K562 (cell line): ENCODE measurements at regions not wholly inside any gene's neighbourhood (a gene's known extent, or its start where the extent isn't known, plus 50 kb on each side); places are given as distances from the start of the nearest gene placed in this dataset.

Experiments
- ATAC-seq: fragments of 200-7000 bp; cut with Tn5 transposase; 3 replicates; pipeline ENCODE4 v1.9.1; 2020; ENCODE audit warnings: moderate library complexity
- BruUV-seq: library from RNA; stranded (reverse); fragments of 400-500 nt; replicated peaks from 2 replicates; lab custom pipeline; 2021; lab: Mats Ljungman, UMichigan
- CTCF ChIA-PET: fragments of 300-600 bp; formaldehyde crosslinking; extraction: SDS; loops from one replicate; lab custom pipeline; 2021; ENCODE audit warnings: low intra/inter-chr PET ratio; lab: Yijun Ruan, JAX
- POLR2A ChIA-PET: fragments of 300-600, 350-650 bp; sonication (Branson Sonifier 250); formaldehyde crosslinking; extraction: SDS; loops from one replicate; lab custom pipeline; 2021; ENCODE audit warnings: antibody characterized with exemption, inconsistent platforms; lab: Yijun Ruan, JAX
- DNase-seq, 4 experiments: peaks; one replicate each; pipeline versions ENCODE4 v3.0.0 to v3.0.0-alpha.2; 2011 to 2018; ENCODE audit warnings: low spot score in 3 of 4, mixed read lengths in 3 of 4; ENCODE audit errors: extremely low read depth in 1 of 4
- FAIRE-seq: peaks from 2 replicates; lab custom pipeline; 2011; peaks lifted over from hg19 to GRCh38; lab: Jason Lieb, UNC
- H2AFZ ChIP-seq: 2 replicates; pipeline ENCODE4 v1.6.0; 2011; ENCODE audit warnings: low read depth, low read length, control low read depth, inconsistent platforms
- H3K27ac ChIP-seq: fragments of 200-600 bp; 3 replicates; pipeline ENCODE4 v1.8.0; 2011; ENCODE audit warnings: low read depth, mild to moderate bottlenecking, control low read depth, inconsistent platforms, low read length, moderate library complexity, mixed read lengths; ENCODE audit errors: extremely low read depth
- H3K27me3 ChIP-seq, 2 experiments: fragments of 300-600 bp in 1 of 2; 2 replicates in 1 of 2; 3 replicates in 1 of 2; pipeline versions ENCODE4 v1.6.0 to v1.8.0; 2011; ENCODE audit warnings: inconsistent platforms in 2 of 2, low read length in 2 of 2, mild to moderate bottlenecking in 1 of 2, mixed read lengths in 1 of 2, moderate library complexity in 1 of 2; ENCODE audit not compliant: control insufficient read depth in 2 of 2, insufficient read depth in 2 of 2
- H3K36me3 ChIP-seq: fragments of 300-600 bp; 3 replicates; pipeline ENCODE4 v1.8.0; 2011; ENCODE audit warnings: mild to moderate bottlenecking, low read length, inconsistent platforms; ENCODE audit not compliant: control insufficient read depth, insufficient read depth
- H3K4me1 ChIP-seq, 2 experiments: fragments of 200-600 bp in 1 of 2; replicated peaks in 1 of 2; 2 replicates in 1 of 2; 3 replicates in 1 of 2; pipeline versions ENCODE4 v1.5.1 to v1.8.0; 2011; ENCODE audit warnings: inconsistent platforms in 2 of 2, low read length in 2 of 2, mild to moderate bottlenecking in 1 of 2, mixed read lengths in 1 of 2, moderate library complexity in 1 of 2; ENCODE audit not compliant: control insufficient read depth in 2 of 2, insufficient read depth in 2 of 2
- H3K4me2 ChIP-seq: 2 replicates; pipeline ENCODE4 v1.6.1; 2011; ENCODE audit warnings: low read length, control low read depth, inconsistent platforms, mixed read lengths; ENCODE audit not compliant: insufficient read depth
- H3K4me3 ChIP-seq: fragments of 200-600 bp; sonication (generic), shearing (Covaris generic); 2 replicates; pipeline ENCODE4 v1.5.1; 2016; ENCODE audit warnings: control low read depth, inconsistent platforms
- H3K79me2 ChIP-seq: fragments of 200-600 bp; 3 replicates; pipeline ENCODE4 v1.8.0; 2011; ENCODE audit warnings: low read length, inconsistent platforms; ENCODE audit not compliant: control insufficient read depth, insufficient read depth
- H3K9ac ChIP-seq, 2 experiments: 2 replicates each; pipeline versions ENCODE4 v1.6.0 to v1.6.1; 2011; ENCODE audit warnings: low read depth in 2 of 2, low read length in 2 of 2, control low read depth in 1 of 2, inconsistent platforms in 1 of 2, mild to moderate bottlenecking in 1 of 2, mixed read lengths in 1 of 2; ENCODE audit not compliant: insufficient read depth in 1 of 2
- H3K9me1 ChIP-seq: one replicate; pipeline ENCODE4 v1.6.0; 2011; ENCODE audit warnings: inconsistent platforms, mild to moderate bottlenecking, low read length, moderate library complexity; ENCODE audit not compliant: control insufficient read depth, insufficient read depth
- H3K9me3 ChIP-seq: replicated peaks from 2 replicates; pipeline ENCODE4 v1.5.1; 2011; ENCODE audit warnings: low read depth, low read length, inconsistent platforms; ENCODE audit not compliant: control insufficient read depth, insufficient read depth
- H4K20me1 ChIP-seq: replicated peaks from 2 replicates; pipeline ENCODE4 v1.6.1; 2011; ENCODE audit warnings: low read length, inconsistent platforms, mixed read lengths; ENCODE audit not compliant: control insufficient read depth, insufficient read depth
- ASH1L ChIP-seq: fragments of 450-650 bp; IDR thresholded peaks from 2 replicates; pipeline ENCODE4 v1.6.1; 2018; ENCODE audit warnings: borderline replicate concordance, mild to moderate bottlenecking, low read depth; ENCODE audit not compliant: partially characterized antibody
- CBX8 ChIP-seq: fragments of 200-600 bp; sonication (generic); IDR thresholded peaks from 2 replicates; pipeline ENCODE4 v1.6.1; 2012; ENCODE audit warnings: borderline replicate concordance, mixed run types, low read depth, mild to moderate bottlenecking, moderate library complexity, mixed read lengths, low read length, control low read depth, inconsistent platforms; ENCODE audit not compliant: poor library complexity, severe bottlenecking; ENCODE audit errors: extremely low read depth
- ERF ChIP-seq: fragments of 450-650 bp; formaldehyde crosslinking; IDR thresholded peaks from 2 replicates; pipeline ENCODE4 v1.4.0; 2020; ENCODE audit warnings: mild to moderate bottlenecking, mixed read lengths
- KDM4B ChIP-seq, 2 experiments: fragments of 450-650 bp in 1 of 2; sonication (generic) in 1 of 2; IDR thresholded peaks; 2 replicates each; pipeline ENCODE4 v1.6.1; 2016 to 2017; ENCODE audit warnings: borderline replicate concordance in 2 of 2, antibody characterized with exemption in 1 of 2, low read depth in 1 of 2, mild to moderate bottlenecking in 1 of 2
- RERE ChIP-seq: sonication (generic); formaldehyde crosslinking; IDR thresholded peaks from 2 replicates; pipeline ENCODE4 v1.8.0; 2023; ENCODE audit warnings: missing genetic modification reagents, mild to moderate bottlenecking, borderline replicate concordance
- REST ChIP-seq, 2 experiments: fragments of 450-650 bp; formaldehyde crosslinking in 1 of 2; IDR thresholded peaks; 2 replicates each; pipeline versions ENCODE4 v1.4.0 to v1.6.1; 2014 to 2020; ENCODE audit warnings: mild to moderate bottlenecking in 2 of 2, borderline replicate concordance in 1 of 2, low read depth in 1 of 2
- ZNF165 ChIP-seq: fragments of 250-450 bp; sonication (Bioruptor Pico); IDR thresholded peaks from 2 replicates; pipeline ENCODE4 v1.4.0; 2020; ENCODE audit warnings: borderline replicate concordance
- ZNF699 ChIP-seq: fragments of 250-450 bp; sonication (Bioruptor Pico); IDR thresholded peaks from 2 replicates; pipeline ENCODE4 v1.8.0; 2021; ENCODE audit warnings: mild to moderate bottlenecking, moderate library complexity; ENCODE audit not compliant: insufficient replicate concordance
- WGBS: fragments of 100-300 bp; shearing (Covaris generic); methylation state at CpG from one replicate; pipeline ENCODE4 v1.1.6; 2016; ENCODE audit warnings: low coverage, mixed read lengths; ENCODE audit not compliant: insufficient coverage; ENCODE audit errors: missing lambda C conversion rate; 5-methylcytosine and 5-hydroxymethylcytosine counted together
- in situ Hi-C: fragments of 300-500 bp; cut with MboI; formaldehyde crosslinking; loops from 4 replicates; pipeline ENCODE4 v1.15.0; 2018; ENCODE audit warnings: inconsistent platforms, mixed read lengths
- intact Hi-C: fragments of 100-400 bp; cut with micrococcal nuclease; formaldehyde crosslinking; loops from 2 replicates; pipeline ENCODE4 v1.14.2; 2022

GRCh38 chr14:98564006-98564405 lies 708.0 kb downstream of the BCL11B start:
- 0% methylated on average over 5 of the region's 5 CpGs for WGBS
- CTCF ChIA-PET, result no interaction called here
- no peak for TF ChIP-seq CBX8
- TF ChIP-seq ASH1L, result no peak
- TF ChIP-seq RERE, result no peak
- TF ChIP-seq ZNF699 (CRISPR knock-in tag), result no peak
- no peak for TF ChIP-seq REST (IDR thresholded peaks at IDR 0.05; ENCODE audit: borderline replicate concordance)
- no peak for TF ChIP-seq REST (CRISPR knock-in tag; IDR thresholded peaks at IDR 0.05; ENCODE audit: low read depth)
- TF ChIP-seq KDM4B (IDR thresholded peaks at IDR 0.05; ENCODE audit: borderline replicate concordance in 2 of 2, low read depth in 1 of 2), result no peak
- TF ChIP-seq ZNF165, result no peak
- TF ChIP-seq ERF, result no peak

More at GRCh38 chr14:98564006-98564405, 708.0 kb downstream of the BCL11B start:
- intact Hi-C loops (no loop called here), in situ Hi-C loops (no loop called here)
- H3K4me2 ChIP-seq, result no peak overlapping the region
- H3K9me3 ChIP-seq, result no peaks in the 10 kb centered on the region
- no peak overlapping the region for H3K27ac ChIP-seq
- ATAC-seq, result no peak
- no peak for DNase-seq
- no peaks in the 10 kb centered on the region for H3K79me2 ChIP-seq
- no peak overlapping the region for H3K9ac ChIP-seq
- no peaks in the 10 kb centered on the region for H3K27me3 ChIP-seq
- H2AFZ ChIP-seq, result no peak overlapping the region
- H3K4me1 ChIP-seq, result no peaks in the 10 kb centered on the region
- no peak for FAIRE-seq
- POLR2A ChIA-PET, result no interaction called here
- no peaks in the 10 kb centered on the region for H3K36me3 ChIP-seq
- no peak overlapping the region for H3K4me3 ChIP-seq
- H4K20me1 ChIP-seq, result no peaks in the 10 kb centered on the region
- no peaks in the 10 kb centered on the region for H3K9me1 ChIP-seq
- no TSS peak for BruUV-seq
